Astrocyte of the hippocampus (primary cell): ENCODE measurements at regions not wholly inside any gene's neighbourhood (a gene's known extent, or its start where the extent isn't known, plus 50 kb on each side); places are given as distances from the start of the nearest gene placed in this dataset.

Experiments
- DNase-seq: peaks from one replicate; pipeline ENCODE4 v3.0.0; 2011; ENCODE audit warnings: low read depth, low spot score

DNA sequence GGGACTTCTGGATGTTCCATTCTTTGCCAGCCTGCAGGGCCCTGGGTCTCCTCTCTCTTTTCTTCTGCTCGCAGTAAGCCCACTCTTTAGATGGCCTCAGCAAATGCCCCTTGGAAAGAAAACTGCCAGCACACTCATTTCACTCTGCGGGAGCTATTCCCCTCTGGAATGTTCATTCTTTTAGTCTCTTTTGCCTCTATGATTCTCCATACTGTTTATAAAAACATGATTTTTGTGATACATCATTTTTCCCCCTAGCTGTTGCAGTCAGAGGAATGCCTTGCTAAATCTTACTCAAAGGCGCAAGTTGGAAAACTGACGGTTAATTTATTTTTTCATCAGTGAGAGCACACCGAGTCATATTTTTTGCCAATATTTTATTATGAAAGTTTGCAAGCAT lies 184.9 kb downstream of the SNX19 start:
- DNase-seq, result no peak

DNA sequence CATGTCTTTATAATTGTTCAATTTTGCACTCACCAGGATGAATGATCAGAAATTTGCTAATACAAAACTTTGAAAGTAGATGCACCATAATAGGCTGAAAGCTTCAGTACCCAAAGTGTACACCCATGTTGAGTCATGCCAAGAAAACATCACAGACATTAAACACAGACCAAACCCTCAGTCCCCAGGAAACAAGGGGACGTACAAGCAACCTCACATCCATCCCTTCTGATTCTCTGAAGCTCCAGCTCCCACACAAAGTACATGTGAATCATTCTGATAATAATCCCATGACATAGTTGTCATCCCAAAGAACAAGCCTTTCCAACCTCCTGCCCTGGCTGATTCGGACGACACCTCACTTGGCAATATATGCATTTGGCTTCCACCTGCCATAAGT lies 183.8 kb downstream of the SNX19 start:
- no peak for DNase-seq

DNA sequence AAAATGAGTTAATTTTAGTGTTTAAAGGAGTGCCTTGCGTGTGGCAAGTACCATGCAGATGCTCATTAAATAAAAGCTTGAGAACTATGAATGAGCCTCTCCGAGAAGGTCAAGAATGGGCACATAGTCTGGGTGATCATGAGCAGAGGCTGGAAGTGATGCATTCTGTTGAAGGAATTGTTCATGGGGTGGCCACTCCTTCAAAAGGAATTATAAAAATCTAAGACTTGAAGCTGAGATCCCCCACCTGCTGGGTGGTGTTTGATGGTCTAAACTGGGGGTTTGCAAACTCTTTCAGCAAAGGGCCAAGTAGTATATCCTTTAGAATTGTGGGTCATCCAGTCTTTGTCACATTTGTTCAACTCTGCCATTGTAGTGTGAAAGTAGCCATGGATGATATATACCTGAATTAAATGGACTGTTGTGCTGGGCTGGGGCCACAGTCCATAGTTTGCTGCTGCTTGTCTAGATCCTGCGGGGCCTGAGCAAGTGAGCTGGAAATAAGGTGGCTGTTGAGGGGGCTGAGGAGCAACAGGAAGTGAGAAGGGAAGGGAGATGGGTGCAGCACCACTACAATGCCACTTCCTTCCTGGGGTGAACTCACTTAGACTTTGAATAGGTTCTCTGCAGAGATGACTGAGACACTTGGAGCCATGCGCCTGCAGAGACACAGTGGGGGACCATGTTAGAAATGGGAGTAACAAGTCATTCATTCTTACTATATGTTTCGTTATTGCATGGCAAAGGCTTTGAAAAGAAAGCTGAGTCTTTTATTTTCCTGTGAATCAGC lies 179.0 kb downstream of the SNX19 start:
- DNase-seq, result no peak

DNA sequence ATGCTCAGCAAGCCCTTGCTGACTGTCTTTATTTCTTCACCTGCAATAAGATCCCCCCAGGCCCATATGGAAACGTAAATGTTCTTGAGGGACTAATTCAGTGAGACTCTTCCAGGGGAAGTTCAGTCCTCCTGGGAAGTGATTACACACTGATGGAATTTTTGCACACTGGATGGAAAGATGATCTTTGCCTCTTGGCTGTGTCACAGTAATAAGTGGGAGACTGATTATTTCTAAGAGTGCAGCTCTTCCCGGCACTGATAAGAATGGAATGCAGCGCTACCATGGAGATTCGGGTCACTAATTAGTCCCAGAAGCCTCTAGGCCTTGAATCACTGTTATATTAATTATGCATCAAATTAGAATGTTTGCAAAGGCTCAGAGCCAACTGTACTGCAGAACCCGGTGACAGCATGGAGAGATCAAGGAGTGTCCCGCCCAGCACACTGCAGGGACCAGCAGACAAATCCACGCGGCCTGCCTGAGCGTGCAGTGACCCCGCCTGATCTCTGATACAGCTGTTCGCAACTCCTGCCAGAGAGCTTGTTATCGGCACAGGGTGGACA lies 178.3 kb downstream of the SNX19 start:
- peak; percentile 79 for DNase-seq

DNA sequence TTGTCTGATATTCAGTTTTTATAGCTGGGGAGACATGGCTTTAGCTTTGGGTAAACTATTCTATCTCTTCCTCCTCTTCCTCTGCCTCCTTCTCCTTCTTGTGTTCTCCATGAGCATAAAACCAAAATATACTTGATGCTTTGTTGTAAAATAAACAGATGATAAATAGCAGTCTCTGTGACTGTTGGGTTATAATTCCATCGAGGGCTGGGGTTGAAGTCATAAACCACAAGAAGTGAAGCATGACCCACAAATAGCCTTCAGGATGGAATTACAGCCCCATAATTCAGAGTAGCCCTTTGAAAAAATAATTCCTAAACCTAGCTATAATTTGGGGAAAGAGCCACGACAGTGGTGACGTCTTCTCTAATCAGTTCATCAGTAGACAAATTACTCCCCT lies 177.7 kb downstream of the SNX19 start:
- DNase-seq, result peak; percentile 60

DNA sequence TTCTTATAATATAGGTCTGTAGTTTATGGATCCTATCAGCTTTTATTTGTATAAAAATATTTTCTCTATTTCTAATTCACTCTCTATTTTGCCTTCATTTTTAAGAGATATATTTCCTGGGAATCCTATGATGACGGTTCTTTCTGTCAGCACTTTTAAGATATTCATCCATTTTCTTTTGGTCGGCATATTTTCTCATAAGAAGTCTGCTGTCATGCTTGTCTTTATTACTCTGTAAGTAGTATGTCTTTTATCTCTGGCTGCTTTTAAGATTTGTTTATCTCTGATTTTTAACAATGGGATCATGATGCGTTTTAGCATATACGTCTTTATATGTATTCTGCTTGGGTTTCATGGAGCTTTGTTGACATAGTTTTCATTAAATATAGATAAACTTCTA lies 175.5 kb downstream of the SNX19 start:
- DNase-seq, result no peak

DNA sequence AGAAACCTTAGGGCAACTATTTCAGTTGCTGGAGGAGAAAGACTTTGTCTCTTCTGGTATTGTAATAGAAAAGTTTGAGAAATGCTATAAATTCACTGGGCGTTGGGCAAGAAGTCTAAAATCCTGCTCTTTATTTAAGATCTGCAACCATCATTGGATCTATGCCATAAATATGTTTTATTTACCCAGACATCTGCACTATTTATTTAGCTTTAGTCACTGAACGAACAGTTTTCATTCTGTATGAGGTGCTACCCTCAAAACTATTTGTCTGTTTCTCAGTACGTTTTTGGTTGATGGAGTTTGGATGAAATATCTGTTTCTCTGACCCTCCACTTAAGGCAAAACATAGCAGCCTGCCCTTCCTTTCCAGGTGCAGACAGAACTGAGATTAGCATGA lies 171.5 kb downstream of the SNX19 start:
- no peak for DNase-seq

DNA sequence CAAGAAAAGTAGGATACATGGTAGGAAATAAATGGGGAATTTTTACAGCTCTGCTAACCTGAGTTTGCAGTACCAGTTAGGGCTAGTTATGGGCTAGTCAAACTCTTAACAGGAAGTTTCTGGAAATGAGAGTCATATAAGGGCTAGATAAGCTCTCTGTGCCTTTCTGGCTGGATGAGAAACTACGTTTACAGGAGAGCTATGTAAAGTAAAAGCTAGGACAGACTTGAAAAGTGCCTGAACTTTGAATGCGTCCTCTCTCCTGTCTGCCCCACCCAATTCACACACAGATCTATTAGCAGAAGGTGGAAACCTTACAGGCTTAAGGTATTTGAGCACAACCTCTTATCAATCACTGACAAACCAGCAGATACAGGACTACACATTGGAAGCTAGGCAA lies 167.1 kb downstream of the SNX19 start:
- DNase-seq, result no peak

DNA sequence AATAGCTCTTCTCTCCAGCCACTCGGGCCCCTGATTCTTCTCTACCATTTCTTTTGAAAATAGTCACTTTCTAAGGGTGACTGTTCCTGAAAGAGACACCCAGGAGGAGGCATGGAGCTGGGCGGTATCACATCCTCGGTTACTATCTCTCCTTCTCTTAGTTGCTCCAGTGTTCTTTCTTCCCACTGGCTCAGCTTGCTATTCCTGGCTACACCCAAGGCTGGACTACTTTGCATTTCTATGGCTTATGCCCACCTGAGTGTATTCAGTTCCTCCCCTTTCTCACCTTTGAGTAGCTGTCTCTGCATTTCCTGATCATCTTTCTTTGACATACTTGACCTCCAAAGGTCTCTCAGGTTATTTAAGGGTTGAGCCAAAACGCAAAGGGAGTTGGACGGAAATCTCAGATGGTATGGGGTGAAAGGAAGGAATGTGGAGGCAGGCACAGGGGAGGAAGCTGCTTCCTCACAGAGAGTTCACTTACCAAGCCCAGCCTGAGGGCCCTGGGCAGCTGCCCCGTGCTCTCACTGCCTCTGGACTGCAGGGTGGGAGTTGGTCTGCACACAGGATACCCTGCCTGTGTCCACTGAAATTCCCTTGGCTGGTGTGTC lies 155.7 kb downstream of the SNX19 start:
- no peak for DNase-seq

DNA sequence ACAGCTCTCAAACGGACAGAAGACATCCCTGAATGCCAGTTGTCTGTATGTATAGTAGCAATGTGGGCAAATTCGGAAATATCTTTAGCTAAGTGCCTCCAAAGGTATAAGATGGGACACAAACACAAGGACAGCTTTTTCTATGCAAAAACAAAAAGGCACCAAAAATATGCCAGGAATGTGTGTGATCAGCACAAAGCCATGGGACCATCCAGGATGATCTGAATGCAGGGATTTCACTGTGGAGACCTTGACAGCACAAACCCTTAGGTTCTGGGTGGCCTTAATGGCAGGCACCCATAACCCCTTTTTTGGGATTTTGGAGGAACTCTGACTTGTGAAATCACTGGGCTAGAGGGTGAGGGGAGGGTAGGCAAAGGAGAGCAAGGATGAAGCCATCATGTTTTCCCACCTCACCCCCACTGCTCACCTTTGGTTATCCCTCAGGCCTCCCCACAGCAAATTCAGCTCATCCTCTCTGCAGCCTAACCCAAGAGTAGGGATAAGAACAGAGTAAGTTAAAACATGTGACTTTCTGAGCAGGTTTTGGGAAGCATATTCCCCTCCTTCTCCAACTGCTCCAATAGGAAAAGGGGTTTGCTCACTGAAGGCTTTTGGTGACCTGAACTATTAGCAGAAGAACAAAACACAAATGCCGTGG lies 154.6 kb downstream of the SNX19 start:
- peak; percentile 16 for DNase-seq

DNA sequence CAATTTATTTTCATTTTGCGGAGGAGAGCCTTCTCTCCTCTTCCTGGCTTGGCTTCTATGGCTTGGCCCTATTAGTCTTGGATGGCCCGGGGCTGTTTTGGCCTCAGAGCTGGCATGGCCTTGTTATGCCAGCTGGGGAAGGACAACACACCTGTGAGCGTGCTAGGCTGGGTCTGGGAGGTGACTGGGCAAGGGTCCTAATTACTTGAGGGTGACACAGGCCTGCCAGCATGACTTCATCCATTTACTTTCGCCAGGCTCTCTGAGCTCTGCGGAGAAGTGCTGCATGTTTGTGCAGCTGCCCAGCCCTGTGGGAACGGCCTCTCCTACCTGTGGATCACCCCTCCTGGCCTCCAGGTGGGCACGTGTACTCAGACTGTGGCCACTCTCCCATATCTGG lies 153.6 kb downstream of the SNX19 start:
- no peak for DNase-seq

DNA sequence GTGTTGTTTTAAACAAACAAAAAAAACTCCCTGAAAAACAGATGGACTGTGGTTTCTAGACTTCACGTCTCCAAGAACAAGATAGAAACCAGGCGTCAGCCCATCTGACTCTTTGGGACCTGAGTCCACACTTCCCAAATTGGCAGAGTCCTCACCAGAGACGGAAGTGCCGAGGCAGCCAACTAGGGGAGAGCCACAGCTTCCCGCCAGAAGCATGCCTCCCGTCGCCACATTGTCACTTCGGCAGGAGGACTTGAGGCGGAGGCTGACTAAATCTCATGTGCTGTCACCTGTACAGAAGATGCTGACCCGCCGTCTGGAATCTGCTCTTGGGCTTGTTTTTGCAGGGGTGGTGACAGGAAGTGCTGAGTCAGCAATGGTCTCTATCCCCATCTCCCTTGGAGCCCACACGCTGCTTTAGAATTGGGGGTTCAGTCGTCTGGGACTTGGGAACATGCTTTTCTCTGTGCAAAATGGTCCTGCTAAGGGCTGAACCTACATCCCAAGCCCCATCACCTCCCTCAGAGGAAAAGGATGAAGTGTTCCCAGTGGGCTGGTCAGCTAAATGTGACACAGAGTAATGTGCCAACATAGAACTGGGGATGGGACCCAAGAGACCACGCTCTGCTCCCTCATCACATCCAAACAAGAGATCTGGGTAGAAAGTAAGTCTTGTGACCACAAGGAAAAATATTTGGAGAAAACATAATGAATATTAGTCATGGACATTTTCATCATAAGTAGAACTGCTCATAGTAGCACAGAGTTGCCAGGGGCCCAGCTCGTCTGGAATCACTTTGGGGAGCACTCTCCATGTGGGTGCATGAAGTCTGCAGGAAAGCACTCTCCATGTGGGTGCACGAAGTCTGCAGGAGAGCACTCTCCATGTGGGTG lies 152.9 kb downstream of the SNX19 start:
- DNase-seq, result no peak

DNA sequence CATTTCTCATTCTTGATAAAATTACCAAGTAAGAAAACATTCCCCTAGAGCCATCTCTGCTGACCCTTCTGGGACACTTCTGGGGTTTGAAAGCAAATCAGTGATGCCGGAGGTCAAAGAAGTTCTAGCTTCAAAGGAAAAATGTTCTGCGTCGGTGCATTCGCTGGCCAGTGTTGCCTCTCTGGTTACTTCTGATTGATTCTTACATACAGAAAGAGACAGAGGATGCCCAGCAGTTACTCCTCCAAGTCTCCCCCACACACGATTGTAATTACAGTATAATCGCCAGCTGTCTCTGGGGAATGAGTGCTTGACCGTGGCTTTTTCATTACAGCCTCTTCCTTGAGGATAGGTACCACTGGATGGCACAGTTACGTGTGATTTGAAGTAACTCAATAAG lies 150.9 kb downstream of the SNX19 start:
- no peak for DNase-seq

DNA sequence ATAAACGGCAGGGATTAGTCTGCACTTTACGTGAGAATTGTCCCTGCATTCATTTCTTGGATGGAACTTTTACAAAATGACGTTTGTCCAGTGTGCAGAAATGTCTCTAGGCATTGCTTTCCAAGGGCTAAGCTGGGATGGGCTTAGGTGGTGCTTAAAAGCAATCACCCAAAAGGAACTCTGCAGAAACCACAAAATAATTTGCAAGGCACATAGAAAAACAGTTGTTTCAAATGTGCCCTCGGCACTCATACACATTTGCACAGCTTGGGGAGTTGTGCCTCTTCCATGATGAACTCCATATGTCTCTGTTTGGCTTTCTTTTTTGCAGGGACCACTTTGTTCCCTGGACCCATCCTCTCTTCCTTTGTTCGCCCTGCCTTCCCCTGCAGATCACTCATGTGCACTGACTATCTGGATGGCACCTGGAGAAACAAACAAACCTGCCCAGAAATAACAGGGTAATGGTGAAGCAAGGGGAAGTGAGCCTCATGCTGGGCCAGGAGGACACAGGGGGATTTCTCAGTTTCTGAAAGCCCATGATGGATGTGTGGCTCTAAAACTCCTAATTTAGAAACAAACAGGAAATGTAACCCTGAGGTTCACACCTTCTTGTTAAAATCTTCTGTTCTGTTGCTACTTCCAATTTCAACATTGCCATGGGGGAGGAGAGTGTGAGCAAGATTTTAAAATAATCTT lies 150.2 kb downstream of the SNX19 start:
- DNase-seq, result peak; percentile 21

DNA sequence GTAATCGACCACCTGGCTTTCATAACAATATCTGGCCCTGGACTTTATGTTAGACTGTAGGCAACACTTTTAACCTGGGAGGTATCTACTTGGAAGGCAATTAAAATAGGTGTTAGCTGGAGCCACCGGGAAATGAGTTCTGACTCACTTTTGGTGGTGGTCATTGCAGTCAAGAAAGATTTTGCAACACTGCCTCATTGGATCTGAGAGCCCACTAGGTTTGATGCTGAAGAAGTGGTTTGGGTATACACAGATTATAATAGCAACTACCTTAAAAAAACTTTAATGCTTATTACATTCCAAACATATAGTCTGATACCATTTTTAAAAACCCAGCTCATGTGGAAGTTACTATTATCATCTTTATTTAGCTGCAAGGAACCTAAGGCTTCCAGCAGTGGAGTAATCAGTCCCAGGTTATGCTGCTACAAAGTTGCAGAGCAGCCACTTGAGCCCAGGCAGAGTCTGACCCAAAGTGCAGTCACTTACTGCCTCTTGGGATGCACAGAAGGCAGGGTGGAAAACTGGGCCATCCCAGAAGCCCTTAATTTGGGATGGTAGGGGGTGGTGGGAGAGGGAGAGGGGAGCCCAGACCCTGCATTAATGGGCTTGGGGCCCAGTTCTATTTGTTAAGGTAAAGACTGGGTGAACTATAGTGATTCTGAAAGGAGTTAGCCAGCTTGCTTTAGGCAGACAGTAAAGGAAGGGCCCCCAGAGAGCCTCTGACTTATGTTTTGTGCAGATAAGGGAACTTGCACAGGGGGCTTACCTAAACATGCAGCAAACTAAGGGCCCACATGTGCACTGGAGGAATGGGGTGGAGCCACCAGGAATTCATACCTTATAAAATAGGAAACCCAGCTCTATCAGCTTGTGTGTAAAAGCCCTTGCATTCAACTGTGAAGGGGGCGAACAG lies 149.4 kb downstream of the SNX19 start:
- no peak for DNase-seq

DNA sequence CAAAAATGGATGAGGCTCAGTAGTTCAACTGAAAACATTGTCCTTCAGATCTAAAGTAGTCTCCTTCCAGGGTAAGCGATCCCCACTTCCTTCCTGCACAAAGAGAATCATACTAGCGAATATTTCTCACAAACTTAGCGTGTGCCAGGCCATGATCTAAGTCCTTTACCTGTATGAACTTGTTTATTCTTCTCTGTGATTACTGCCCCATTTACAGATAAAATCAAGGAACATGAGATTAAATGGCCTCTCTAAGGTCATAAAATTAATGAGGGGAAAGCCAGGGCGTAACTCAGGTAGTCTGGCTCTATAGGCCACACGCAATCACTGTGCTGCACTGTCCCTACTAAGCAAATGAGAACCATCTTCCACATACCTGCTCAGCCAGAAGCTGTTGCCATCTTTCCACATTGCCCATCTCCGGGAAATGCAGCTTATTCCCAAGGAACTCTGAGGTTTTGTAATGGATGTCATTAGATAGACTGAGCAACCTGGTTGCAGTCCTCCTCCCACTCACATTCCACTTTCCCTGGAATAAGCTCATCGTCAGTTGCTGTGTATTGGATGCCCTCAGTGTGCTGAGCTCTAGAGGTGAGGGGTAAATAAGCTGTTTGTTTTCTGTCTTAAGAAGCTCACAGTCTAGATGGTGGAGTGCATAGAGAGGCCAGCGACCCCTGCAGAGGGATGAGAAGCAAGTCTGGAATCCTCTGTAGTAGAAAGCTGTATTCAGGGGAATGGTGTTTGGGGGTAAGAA lies 146.3 kb downstream of the SNX19 start:
- peak; percentile 19 for DNase-seq

DNA sequence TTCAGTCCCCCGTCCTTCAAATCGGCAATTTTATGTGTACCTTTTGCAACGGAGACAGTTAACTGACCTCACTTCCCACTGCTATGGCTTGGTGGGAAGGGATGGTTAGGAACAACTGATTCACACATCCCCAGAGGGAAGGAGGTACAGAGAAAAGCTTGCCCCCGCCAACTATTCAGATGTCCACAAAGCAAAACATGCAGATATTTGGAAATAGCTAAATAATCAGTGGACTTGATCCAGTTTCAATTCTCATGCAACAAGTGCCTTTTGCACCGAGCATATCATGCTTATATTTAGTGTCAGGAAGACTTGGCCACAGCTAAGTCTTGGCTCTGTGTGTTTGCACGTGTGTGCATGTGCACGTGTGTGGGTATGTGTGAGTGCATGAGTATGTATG lies 144.6 kb downstream of the SNX19 start:
- peak; percentile 17 for DNase-seq

DNA sequence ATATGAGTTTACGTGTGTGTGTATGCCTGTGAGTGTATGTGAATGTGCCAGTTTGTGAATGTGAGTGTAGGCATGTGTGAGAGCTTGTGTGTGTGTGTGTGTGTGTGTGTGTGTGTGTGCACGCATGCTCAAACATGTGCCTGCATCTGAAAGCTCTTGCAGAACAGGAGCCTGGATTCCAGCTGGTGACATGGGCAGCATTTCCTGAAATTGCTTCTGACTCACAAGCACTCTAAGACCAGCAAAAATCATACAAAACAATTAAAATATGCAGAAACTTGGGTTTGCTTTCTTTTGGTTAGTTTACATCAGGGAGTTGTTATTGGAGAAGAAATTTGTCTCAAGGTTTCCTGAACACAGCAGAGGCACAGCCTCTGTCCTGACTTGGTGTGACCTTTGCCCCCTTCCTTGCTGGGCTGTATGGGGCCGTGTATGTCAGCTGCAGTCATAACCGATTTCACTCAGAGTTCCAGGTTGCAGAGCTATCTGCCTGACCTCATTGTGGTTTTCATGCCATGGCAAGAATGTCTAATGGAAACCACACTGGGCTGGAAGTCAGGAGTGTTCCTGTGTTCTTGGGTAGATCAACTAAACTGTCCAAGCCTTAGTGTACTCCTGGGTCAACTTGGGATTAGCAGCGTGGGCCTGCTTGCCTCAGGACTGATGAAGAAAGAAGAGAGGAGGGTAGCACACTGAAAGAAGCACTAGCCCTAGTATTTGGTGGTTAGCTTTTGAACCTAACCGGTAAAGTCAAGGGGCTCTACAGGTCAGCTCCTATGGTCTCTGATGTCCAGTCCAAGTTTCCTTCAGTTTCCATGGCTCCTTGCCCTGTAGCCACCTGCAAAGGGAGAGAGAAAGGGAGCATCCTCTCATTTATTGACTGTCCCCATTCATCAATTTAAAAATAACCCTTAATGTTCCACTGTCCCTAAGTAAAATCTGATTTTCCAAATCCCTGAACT lies 143.7 kb downstream of the SNX19 start:
- peak; percentile 96 for DNase-seq
